HG02642 (cell line): ENCODE measurements at regions not wholly inside any gene's neighbourhood (a gene's known extent, or its start where the extent isn't known, plus 50 kb on each side); places are given as distances from the start of the nearest gene placed in this dataset.

ENCODE experiments used
- ATAC-seq: cut with Tn5 transposase; IDR thresholded peaks from one replicate; pipeline ENCODE4 v1.9.1; 2021; ENCODE audit warnings: mild to moderate bottlenecking; ENCODE audit not compliant: unreplicated experiment, poor library complexity

- ATAC-seq: no peak
Observed at GRCh38 chr13:72537395-72537780, 190.0 kb downstream of the MZT1 start.

- ATAC-seq: no peak
Observed at GRCh38 chr13:72536714-72537394, 190.6 kb downstream of the MZT1 start.

GRCh38 chr13:72534951-72535640, 192.3 kb downstream of the MZT1 start:
- no peak for ATAC-seq

- no peak for ATAC-seq
Observed at GRCh38 chr13:72530471-72530870, 197.0 kb downstream of the MZT1 start.

- ATAC-seq: no peak
Observed at GRCh38 chr13:72527333-72527732, 200.1 kb downstream of the MZT1 start.

- no peak for ATAC-seq
Observed at GRCh38 chr13:72523593-72523992, 203.8 kb downstream of the MZT1 start.

- ATAC-seq: no peak
Observed at GRCh38 chr13:72523049-72523448, 204.4 kb downstream of the MZT1 start.

- ATAC-seq: no peak
Observed at GRCh38 chr13:72521940-72522661, 205.3 kb downstream of the MZT1 start.

GRCh38 chr13:72514146-72514545, 213.3 kb downstream of the MZT1 start:
- no peak for ATAC-seq

GRCh38 chr13:72508392-72508791, 219.0 kb downstream of the MZT1 start:
- no peak for ATAC-seq

GRCh38 chr13:72507416-72508199, 219.8 kb downstream of the MZT1 start:
- ATAC-seq: no peak

GRCh38 chr13:72506706-72507105, 220.7 kb downstream of the MZT1 start:
- no peak for ATAC-seq

GRCh38 chr13:72505376-72505775, 222.1 kb downstream of the MZT1 start:
- ATAC-seq: no peak

GRCh38 chr13:72504131-72504841, 223.1 kb downstream of the MZT1 start:
- no peak for ATAC-seq

GRCh38 chr13:72500851-72501250, 226.6 kb downstream of the MZT1 start:
- no peak for ATAC-seq

GRCh38 chr13:72495681-72496080, 231.7 kb downstream of the MZT1 start:
- no peak for ATAC-seq

GRCh38 chr13:72489751-72490150, 237.7 kb downstream of the MZT1 start:
- no peak for ATAC-seq

GRCh38 chr13:72473321-72473720, 254.1 kb downstream of the MZT1 start:
- no peak for ATAC-seq

GRCh38 chr13:72469906-72470305, 257.5 kb downstream of the MZT1 start:
- ATAC-seq: no peak

GRCh38 chr13:72463561-72463960, 263.9 kb downstream of the MZT1 start:
- ATAC-seq: no peak
